GM23338 (cell line): ENCODE measurements at regions not wholly inside any gene's neighbourhood (a gene's known extent, or its start where the extent isn't known, plus 50 kb on each side); places are given as distances from the start of the nearest gene placed in this dataset.

Experiments used
- CTCF ChIP-seq, 2 experiments: fragments of 200-600 bp in 1 of 2; sonication (generic) in 1 of 2; conservative IDR thresholded peaks; 2 replicates each; pipeline versions ENCODE4 v1.5.1 to v1.6.1; 2016 to 2017; ENCODE audit warnings: antibody characterized with exemption in 2 of 2, low read depth in 2 of 2, mild to moderate bottlenecking in 2 of 2, moderate library complexity in 1 of 2
- EZH2 ChIP-seq: fragments of 200-600 bp; sonication (generic); IDR thresholded peaks from one replicate; pipeline ENCODE4 v1.8.0; 2017; ENCODE audit warnings: antibody characterized with exemption, mild to moderate bottlenecking, low read depth; ENCODE audit not compliant: unreplicated experiment
- JUNB ChIP-seq: IDR thresholded peaks from one replicate; pipeline ENCODE4 v1.6.1; 2016; ENCODE audit warnings: antibody characterized with exemption; ENCODE audit not compliant: unreplicated experiment
- NANOG ChIP-seq: IDR thresholded peaks from 2 replicates; pipeline ENCODE4 v1.6.1; 2016; ENCODE audit warnings: antibody characterized with exemption, borderline replicate concordance
- POLR2AphosphoS5 ChIP-seq: IDR thresholded peaks from 2 replicates; pipeline ENCODE4 v1.6.1; 2016; ENCODE audit warnings: antibody characterized with exemption, low read depth
- STAT1 ChIP-seq: IDR thresholded peaks from one replicate; pipeline ENCODE4 v1.6.1; 2016; ENCODE audit warnings: antibody characterized with exemption; ENCODE audit not compliant: unreplicated experiment
- ZNF331 ChIP-seq: fragments of 250-450 bp; sonication (Bioruptor Pico); IDR thresholded peaks from 2 replicates; pipeline ENCODE4 v1.5.0; 2020; ENCODE audit warnings: low read depth, mild to moderate bottlenecking, moderate library complexity
- TF ChIP-seq, protein P1 (sequence below): fragments of 250-450 bp; sonication (Bioruptor Pico); IDR thresholded peaks from 2 replicates; pipeline ENCODE4 v1.5.0; 2020; ENCODE audit warnings: mild to moderate bottlenecking, moderate library complexity
- TF ChIP-seq, protein P2 (sequence below): IDR thresholded peaks from 2 replicates; pipeline ENCODE4 v1.6.1; 2016; ENCODE audit warnings: antibody characterized with exemption
- TF ChIP-seq, protein P3 (sequence below): IDR thresholded peaks from one replicate; pipeline ENCODE4 v1.6.1; 2018; ENCODE audit warnings: antibody characterized with exemption; ENCODE audit not compliant: unreplicated experiment

- TF ChIP-seq, protein P1, sequence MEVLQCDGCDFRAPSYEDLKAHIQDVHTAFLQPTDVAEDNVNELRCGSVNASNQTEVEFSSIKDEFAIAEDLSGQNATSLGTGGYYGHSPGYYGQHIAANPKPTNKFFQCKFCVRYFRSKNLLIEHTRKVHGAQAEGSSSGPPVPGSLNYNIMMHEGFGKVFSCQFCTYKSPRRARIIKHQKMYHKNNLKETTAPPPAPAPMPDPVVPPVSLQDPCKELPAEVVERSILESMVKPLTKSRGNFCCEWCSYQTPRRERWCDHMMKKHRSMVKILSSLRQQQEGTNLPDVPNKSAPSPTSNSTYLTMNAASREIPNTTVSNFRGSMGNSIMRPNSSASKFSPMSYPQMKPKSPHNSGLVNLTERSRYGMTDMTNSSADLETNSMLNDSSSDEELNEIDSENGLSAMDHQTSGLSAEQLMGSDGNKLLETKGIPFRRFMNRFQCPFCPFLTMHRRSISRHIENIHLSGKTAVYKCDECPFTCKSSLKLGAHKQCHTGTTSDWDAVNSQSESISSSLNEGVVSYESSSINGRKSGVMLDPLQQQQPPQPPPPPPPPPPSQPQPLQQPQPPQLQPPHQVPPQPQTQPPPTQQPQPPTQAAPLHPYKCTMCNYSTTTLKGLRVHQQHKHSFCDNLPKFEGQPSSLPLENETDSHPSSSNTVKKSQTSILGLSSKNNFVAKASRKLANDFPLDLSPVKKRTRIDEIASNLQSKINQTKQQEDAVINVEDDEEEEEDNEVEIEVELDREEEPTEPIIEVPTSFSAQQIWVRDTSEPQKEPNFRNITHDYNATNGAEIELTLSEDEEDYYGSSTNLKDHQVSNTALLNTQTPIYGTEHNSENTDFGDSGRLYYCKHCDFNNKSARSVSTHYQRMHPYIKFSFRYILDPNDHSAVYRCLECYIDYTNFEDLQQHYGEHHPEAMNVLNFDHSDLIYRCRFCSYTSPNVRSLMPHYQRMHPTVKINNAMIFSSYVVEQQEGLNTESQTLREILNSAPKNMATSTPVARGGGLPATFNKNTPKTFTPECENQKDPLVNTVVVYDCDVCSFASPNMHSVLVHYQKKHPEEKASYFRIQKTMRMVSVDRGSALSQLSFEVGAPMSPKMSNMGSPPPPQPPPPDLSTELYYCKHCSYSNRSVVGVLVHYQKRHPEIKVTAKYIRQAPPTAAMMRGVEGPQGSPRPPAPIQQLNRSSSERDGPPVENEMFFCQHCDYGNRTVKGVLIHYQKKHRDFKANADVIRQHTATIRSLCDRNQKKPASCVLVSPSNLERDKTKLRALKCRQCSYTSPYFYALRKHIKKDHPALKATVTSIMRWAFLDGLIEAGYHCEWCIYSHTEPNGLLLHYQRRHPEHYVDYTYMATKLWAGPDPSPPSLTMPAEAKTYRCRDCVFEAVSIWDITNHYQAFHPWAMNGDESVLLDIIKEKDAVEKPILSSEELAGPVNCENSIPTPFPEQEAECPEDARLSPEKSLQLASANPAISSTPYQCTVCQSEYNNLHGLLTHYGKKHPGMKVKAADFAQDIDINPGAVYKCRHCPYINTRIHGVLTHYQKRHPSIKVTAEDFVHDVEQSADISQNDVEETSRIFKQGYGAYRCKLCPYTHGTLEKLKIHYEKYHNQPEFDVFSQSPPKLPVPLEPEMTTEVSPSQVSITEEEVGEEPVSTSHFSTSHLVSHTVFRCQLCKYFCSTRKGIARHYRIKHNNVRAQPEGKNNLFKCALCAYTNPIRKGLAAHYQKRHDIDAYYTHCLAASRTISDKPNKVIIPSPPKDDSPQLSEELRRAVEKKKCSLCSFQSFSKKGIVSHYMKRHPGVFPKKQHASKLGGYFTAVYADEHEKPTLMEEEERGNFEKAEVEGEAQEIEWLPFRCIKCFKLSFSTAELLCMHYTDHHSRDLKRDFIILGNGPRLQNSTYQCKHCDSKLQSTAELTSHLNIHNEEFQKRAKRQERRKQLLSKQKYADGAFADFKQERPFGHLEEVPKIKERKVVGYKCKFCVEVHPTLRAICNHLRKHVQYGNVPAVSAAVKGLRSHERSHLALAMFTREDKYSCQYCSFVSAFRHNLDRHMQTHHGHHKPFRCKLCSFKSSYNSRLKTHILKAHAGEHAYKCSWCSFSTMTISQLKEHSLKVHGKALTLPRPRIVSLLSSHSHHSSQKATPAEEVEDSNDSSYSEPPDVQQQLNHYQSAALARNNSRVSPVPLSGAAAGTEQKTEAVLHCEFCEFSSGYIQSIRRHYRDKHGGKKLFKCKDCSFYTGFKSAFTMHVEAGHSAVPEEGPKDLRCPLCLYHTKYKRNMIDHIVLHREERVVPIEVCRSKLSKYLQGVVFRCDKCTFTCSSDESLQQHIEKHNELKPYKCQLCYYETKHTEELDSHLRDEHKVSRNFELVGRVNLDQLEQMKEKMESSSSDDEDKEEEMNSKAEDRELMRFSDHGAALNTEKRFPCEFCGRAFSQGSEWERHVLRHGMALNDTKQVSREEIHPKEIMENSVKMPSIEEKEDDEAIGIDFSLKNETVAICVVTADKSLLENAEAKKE (CRISPR knock-in tag): no peak
- TF ChIP-seq CTCF (conservative IDR thresholded peaks at IDR 0.05; ENCODE audit: low read depth in 2 of 2): no peak
- TF ChIP-seq, protein P2, sequence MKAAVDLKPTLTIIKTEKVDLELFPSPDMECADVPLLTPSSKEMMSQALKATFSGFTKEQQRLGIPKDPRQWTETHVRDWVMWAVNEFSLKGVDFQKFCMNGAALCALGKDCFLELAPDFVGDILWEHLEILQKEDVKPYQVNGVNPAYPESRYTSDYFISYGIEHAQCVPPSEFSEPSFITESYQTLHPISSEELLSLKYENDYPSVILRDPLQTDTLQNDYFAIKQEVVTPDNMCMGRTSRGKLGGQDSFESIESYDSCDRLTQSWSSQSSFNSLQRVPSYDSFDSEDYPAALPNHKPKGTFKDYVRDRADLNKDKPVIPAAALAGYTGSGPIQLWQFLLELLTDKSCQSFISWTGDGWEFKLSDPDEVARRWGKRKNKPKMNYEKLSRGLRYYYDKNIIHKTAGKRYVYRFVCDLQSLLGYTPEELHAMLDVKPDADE: no peak
- TF ChIP-seq, protein P3, sequence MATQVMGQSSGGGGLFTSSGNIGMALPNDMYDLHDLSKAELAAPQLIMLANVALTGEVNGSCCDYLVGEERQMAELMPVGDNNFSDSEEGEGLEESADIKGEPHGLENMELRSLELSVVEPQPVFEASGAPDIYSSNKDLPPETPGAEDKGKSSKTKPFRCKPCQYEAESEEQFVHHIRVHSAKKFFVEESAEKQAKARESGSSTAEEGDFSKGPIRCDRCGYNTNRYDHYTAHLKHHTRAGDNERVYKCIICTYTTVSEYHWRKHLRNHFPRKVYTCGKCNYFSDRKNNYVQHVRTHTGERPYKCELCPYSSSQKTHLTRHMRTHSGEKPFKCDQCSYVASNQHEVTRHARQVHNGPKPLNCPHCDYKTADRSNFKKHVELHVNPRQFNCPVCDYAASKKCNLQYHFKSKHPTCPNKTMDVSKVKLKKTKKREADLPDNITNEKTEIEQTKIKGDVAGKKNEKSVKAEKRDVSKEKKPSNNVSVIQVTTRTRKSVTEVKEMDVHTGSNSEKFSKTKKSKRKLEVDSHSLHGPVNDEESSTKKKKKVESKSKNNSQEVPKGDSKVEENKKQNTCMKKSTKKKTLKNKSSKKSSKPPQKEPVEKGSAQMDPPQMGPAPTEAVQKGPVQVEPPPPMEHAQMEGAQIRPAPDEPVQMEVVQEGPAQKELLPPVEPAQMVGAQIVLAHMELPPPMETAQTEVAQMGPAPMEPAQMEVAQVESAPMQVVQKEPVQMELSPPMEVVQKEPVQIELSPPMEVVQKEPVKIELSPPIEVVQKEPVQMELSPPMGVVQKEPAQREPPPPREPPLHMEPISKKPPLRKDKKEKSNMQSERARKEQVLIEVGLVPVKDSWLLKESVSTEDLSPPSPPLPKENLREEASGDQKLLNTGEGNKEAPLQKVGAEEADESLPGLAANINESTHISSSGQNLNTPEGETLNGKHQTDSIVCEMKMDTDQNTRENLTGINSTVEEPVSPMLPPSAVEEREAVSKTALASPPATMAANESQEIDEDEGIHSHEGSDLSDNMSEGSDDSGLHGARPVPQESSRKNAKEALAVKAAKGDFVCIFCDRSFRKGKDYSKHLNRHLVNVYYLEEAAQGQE: no peak
- no peak for TF ChIP-seq EZH2
- no peak for TF ChIP-seq JUNB
- no peak for TF ChIP-seq NANOG
- no peak for TF ChIP-seq STAT1
- no peak for TF ChIP-seq POLR2AphosphoS5
- TF ChIP-seq ZNF331 (CRISPR knock-in tag): no peak
Observed at GRCh38 chr12:61452076-61452475, 808.1 kb upstream of the USP15 start (continued).
